OCI-LY7 (cell line): ENCODE measurements at regions not wholly inside any gene's neighbourhood (a gene's known extent, or its start where the extent isn't known, plus 50 kb on each side); places are given as distances from the start of the nearest gene placed in this dataset.

Experiments
- BruUV-seq: library from RNA; stranded (reverse); fragments of 400-500 nt; replicated peaks from 2 replicates; lab custom pipeline; 2021; lab: Mats Ljungman, UMichigan
- CTCF ChIA-PET: fragments of 300-600 bp; sonication (Branson Sonifier 250); formaldehyde crosslinking; loops from one replicate; lab custom pipeline; 2022; ENCODE audit warnings: antibody characterized with exemption; ENCODE audit not compliant: unreplicated experiment; lab: Charles Lee
- POLR2A ChIA-PET: fragments of 300-600 bp; sonication (Branson Sonifier 250); formaldehyde crosslinking; loops from one replicate; lab custom pipeline; 2022; ENCODE audit warnings: antibody characterized with exemption; lab: Charles Lee
- DNase-seq: peaks from one replicate; pipeline ENCODE4 v3.0.0-alpha.2; 2015; ENCODE audit warnings: low spot score
- H2AFZ ChIP-seq: fragments of 200-600 bp; sonication (generic), shearing (Covaris generic); 2 replicates; pipeline ENCODE4 v1.6.1; 2014; ENCODE audit warnings: mild to moderate bottlenecking, antibody characterized with exemption, low read length, moderate library complexity
- H3K27ac ChIP-seq: fragments of 200-600 bp; sonication (generic); 2 replicates; pipeline ENCODE4 v1.5.1; 2014; ENCODE audit warnings: mixed run types, low read depth, mild to moderate bottlenecking, moderate library complexity, low read length, inconsistent platforms; ENCODE audit not compliant: poor library complexity, severe bottlenecking
- H3K36me3 ChIP-seq: fragments of 200-600 bp; sonication (generic); 2 replicates; pipeline ENCODE4 v1.6.1; 2014; ENCODE audit warnings: mild to moderate bottlenecking, antibody characterized with exemption, low read length, moderate library complexity, mixed read lengths; ENCODE audit not compliant: insufficient read depth
- H3K4me1 ChIP-seq: fragments of 200-600 bp; sonication (generic); 2 replicates; pipeline ENCODE4 v1.5.1; 2014; ENCODE audit warnings: mild to moderate bottlenecking, low read length; ENCODE audit not compliant: insufficient read depth, poor library complexity, severe bottlenecking
- H3K4me2 ChIP-seq: fragments of 200-600 bp; sonication (generic); 2 replicates; pipeline ENCODE4 v1.6.1; 2014; ENCODE audit warnings: mild to moderate bottlenecking, low read length
- H3K4me3 ChIP-seq: fragments of 200-600 bp; sonication (generic); 2 replicates; pipeline ENCODE4 v1.5.1; 2014; ENCODE audit warnings: mild to moderate bottlenecking, low read depth, low read length; ENCODE audit not compliant: poor library complexity, severe bottlenecking
- H3K79me2 ChIP-seq: fragments of 200-600 bp; sonication (generic); 2 replicates; pipeline ENCODE4 v1.6.1; 2016; ENCODE audit warnings: low read depth, mild to moderate bottlenecking, low read length, moderate library complexity, mixed read lengths; ENCODE audit not compliant: insufficient read depth
- H3K9me2 ChIP-seq: fragments of 200-600 bp; sonication (generic); 2 replicates; pipeline ENCODE4 v1.6.1; 2016; ENCODE audit warnings: mild to moderate bottlenecking, low read length, mixed read lengths; ENCODE audit not compliant: insufficient read depth
- H3K9me3 ChIP-seq: fragments of 200-600 bp; sonication (generic); 2 replicates; pipeline ENCODE4 v1.6.1; 2014; ENCODE audit warnings: mild to moderate bottlenecking, mixed run types, low read length, mixed read lengths
- H4K20me1 ChIP-seq: fragments of 200-600 bp; sonication (generic); 2 replicates; pipeline ENCODE4 v1.6.1; 2014; ENCODE audit warnings: mild to moderate bottlenecking, antibody characterized with exemption, low read length, moderate library complexity, mixed read lengths; ENCODE audit not compliant: insufficient read depth
- CTCF ChIP-seq: fragments of 200-600 bp; sonication (generic); conservative IDR thresholded peaks from 2 replicates; pipeline ENCODE4 v1.5.1; 2014; ENCODE audit warnings: mild to moderate bottlenecking, antibody characterized with exemption, low read length, moderate library complexity, mixed read lengths
- EZH2phosphoT487 ChIP-seq: fragments of 200-600 bp; sonication (generic); IDR thresholded peaks from 2 replicates; pipeline ENCODE4 v1.6.1; 2018; ENCODE audit warnings: low read depth, borderline replicate concordance, mild to moderate bottlenecking, mixed run types, antibody characterized with exemption, low read length, moderate library complexity, mixed read lengths
- intact Hi-C: fragments of 100-400 bp; cut with micrococcal nuclease; formaldehyde crosslinking; loops from one replicate; pipeline ENCODE4 v1.10.0; 2022; ENCODE audit not compliant: unreplicated experiment

DNA sequence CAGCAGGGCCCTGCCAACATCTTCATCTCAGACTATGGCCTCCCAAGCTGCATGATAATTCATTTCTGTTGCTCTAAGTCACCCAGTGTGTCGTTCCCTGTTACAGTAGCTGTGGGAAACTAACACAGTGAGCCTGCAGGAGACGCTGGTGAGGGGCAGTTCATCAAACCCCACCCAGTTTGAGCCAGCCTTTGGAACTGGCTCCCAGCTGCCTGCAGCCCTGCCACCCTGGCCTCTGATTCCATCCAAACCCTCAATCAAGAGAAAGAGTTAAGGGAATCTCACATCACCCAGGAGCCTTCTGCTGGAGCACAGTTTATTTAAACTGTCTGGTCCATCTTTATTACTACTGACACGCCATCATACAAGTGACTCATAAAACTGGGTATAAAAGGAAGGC is 64.9 kb upstream of the ZCCHC2 start:
- no peak overlapping the region for H3K4me3 ChIP-seq
- no peak overlapping the region for H2AFZ ChIP-seq
- no peak overlapping the region for H3K4me2 ChIP-seq
- BruUV-seq: no TSS peak
- H3K27ac ChIP-seq: no peak overlapping the region
- no peaks in the 10 kb centered on the region for H3K9me3 ChIP-seq
- no peaks in the 10 kb centered on the region for H3K79me2 ChIP-seq
- no peaks in the 10 kb centered on the region for H3K36me3 ChIP-seq
- no peak for DNase-seq
- ChIA-PET POLR2A (no interaction called here), CTCF (no interaction called here)
- no peak for TF ChIP-seq EZH2phosphoT487
- H3K9me2 ChIP-seq: no peaks in the 10 kb centered on the region
- intact Hi-C loops: no loop called here
- no peaks in the 10 kb centered on the region for H4K20me1 ChIP-seq
- no peaks in the 10 kb centered on the region for H3K4me1 ChIP-seq

- H3K4me2 ChIP-seq: no peak overlapping the region
- no peaks in the 10 kb centered on the region for H4K20me1 ChIP-seq
- H3K79me2 ChIP-seq: no peaks in the 10 kb centered on the region
- no peaks in the 10 kb centered on the region for H3K9me2 ChIP-seq
- no TSS peak for BruUV-seq
- no peak overlapping the region for H3K4me3 ChIP-seq
- TF ChIP-seq EZH2phosphoT487 (no peak), CTCF (peak; percentile 36)
- no peaks in the 10 kb centered on the region for H3K4me1 ChIP-seq
- H3K27ac ChIP-seq: no peak overlapping the region
- H3K36me3 ChIP-seq: no peaks in the 10 kb centered on the region
- intact Hi-C loops: no loop called here
- ChIA-PET CTCF (no interaction called here), POLR2A (no interaction called here)
- no peak for DNase-seq
- H2AFZ ChIP-seq: no peak overlapping the region
- H3K9me3 ChIP-seq: no peaks in the 10 kb centered on the region
Measured at GRCh38 chr18:62458346-62458745, 64.5 kb upstream of the ZCCHC2 start.

GRCh38 chr18:62458868-62459716 is 63.7 kb upstream of the ZCCHC2 start:
- Histone ChIP-seq H3K36me3 (no peaks in the 10 kb centered on the region), H3K9me3 (no peaks in the 10 kb centered on the region), H3K4me3 (no peak overlapping the region), H3K4me1 (no peaks in the 10 kb centered on the region), H4K20me1 (no peaks in the 10 kb centered on the region), H3K79me2 (no peaks in the 10 kb centered on the region), H3K9me2 (no peaks in the 10 kb centered on the region), H3K27ac (no peak overlapping the region), H3K4me2 (no peak overlapping the region), H2AFZ (no peak overlapping the region)
- no peak for DNase-seq
- TF ChIP-seq CTCF (no peak), EZH2phosphoT487 (no peak)
- ChIA-PET POLR2A (no interaction called here), CTCF (no interaction called here)
- intact Hi-C loops: no loop called here
- no TSS peak for BruUV-seq
